Heart left ventricle (tissue), 13 donors: ENCODE measurements at regions not wholly inside any gene's neighbourhood (a gene's known extent, or its start where the extent isn't known, plus 50 kb on each side); places are given as distances from the start of the nearest gene placed in this dataset.
"Not testable (repeated sequence)": the region's sequence is repeated elsewhere in the genome, so short reads cannot be mapped to it uniquely, and the experiment has no call there.

Experiments used
- CTCF ChIP-seq, 12 donors: fragments of 200-600 bp; sonication (generic) in 4 of 12; IDR thresholded peaks; one replicate each; pipeline versions ENCODE4 v1.5.0 to v1.8.0; 2018 to 2022; ENCODE audit warnings: antibody characterized with exemption in 12 of 12, mild to moderate bottlenecking in 5 of 12
- POLR2A ChIP-seq, 2 donors: fragments of 450-650 bp; IDR thresholded peaks; one replicate each; pipeline ENCODE4 v1.6.1; 2017; ENCODE audit warnings: antibody characterized with exemption in 2 of 2, mild to moderate bottlenecking in 2 of 2, moderate library complexity in 2 of 2
- donor health status: ischemic (EF 13 %, LVEDD 7.1; RV severe dilation, severe dysfunction).
- donor health status: DM: no; HTN: yes; CAD: no.
- donor health status: DM: no; HTN: no; CAD: no.
- donor health status: ischemic (EF 25% LVEDD 6.9; RV normal size, moderate dysfunction).
- donor health status: ischemic (EF 25% LVEDD 5.7; RV mildly dilated, moderate dysfunction).
- donor health status: ischemic (EF 35%, LVEDD 5.7; RV mildly dilated, moderate dysfunction).
- donor health status: nonischemic (EF 11% LVEDD 7.7; RV severe dilation, severe dysfunction).
- donor health status: DM: yes; HTN: yes; CAD: no.
- donor health status: PGD.
- donor health status: ischemic (EF 29% LVEDD 5.4; RV normal size, mild dysfunction).
- donor health status: nonischemic (EF 23%, LVEDD 6.1; RV moderate dilation, normal function).

- TF ChIP-seq POLR2A, CTCF (IDR thresholded peaks at IDR 0.05): not testable (repeated sequence)
These were observed 116.3 kb downstream of the ZNF664 start for GRCh38 chr12:124089181-124089914.
